Stimulated activated CD8-positive, alpha-beta memory T cell treated with anti-CD3 and anti-CD28 coated beads, Interleukin-15, amount 100 ng/mL, for 24 hours (primary cell): ENCODE measurements at regions not wholly inside any gene's neighbourhood (a gene's known extent, or its start where the extent isn't known, plus 50 kb on each side); places are given as distances from the start of the nearest gene placed in this dataset.

ENCODE experiments used
- DNase-seq: peaks from one replicate; pipeline ENCODE4 v3.0.0-alpha.2; 2020; ENCODE audit warnings: low read depth

DNA sequence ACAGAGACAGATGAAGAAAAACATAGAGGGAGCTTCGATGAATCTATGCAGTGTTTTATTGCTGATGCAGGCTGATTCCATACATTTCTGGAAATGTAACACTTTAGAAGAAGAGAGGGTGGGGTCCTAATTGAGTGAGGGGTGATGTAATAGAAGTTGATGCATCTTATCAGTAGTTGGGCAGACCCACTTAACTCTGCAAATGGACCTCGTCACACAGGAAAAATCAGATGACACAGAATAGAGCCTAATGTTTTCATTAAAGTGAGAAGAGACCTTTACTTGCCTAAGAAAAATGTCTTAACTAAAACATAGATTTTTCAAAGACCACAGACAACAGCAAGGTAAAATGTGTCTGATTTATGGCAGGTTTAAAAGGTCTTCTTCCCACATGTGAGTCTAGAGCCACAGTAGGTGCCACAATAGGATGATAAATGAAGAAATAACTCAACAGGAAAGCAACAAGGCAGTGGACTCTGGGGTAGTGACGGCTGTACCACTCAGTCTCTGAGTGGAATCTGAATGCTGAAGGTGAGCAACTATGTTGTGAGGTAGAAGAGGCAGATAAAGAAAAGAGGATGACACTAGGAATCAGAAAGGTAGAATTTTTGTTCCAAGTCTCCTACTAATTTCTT, 414.7 kb upstream of the PIK3C3 start:
- no peak for DNase-seq

DNA sequence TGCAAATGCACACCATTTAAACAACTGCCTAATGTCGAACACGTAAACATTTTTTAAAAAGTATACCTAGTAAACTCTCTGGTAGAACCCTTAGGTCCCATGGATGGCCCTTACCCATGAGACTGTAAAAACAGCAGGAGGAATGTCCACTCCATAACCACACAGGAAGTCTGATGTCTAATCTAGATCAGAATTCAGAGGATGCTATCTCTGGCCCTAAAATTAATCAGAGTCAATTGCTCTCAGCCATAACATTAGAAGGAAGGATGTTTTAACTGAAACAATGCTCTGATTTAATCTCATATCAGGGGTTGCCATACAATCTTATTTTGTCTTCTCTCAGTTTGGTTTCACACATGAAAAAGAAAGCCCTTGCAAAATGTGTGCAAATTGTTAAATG, 416.3 kb upstream of the PIK3C3 start:
- no peak for DNase-seq

DNA sequence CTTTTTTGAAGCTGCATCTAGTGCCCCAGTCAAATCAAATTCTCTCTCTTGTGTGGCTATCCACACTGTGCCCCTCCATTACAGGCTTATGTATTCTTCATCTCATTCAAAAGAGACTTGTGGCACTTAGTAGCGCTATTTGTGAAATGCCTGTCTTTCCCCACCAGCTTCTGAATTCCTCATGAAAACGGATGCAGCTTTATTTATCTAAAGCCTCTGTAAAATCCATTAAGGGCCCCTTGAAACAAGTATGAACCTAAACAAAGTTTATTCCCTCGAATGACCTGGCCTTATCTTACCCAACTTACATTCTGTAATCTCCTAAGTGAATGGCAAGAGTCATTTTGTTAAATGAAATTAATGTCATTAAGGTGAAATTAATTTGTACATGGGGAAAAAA, 417.4 kb upstream of the PIK3C3 start:
- DNase-seq = no peak

DNA sequence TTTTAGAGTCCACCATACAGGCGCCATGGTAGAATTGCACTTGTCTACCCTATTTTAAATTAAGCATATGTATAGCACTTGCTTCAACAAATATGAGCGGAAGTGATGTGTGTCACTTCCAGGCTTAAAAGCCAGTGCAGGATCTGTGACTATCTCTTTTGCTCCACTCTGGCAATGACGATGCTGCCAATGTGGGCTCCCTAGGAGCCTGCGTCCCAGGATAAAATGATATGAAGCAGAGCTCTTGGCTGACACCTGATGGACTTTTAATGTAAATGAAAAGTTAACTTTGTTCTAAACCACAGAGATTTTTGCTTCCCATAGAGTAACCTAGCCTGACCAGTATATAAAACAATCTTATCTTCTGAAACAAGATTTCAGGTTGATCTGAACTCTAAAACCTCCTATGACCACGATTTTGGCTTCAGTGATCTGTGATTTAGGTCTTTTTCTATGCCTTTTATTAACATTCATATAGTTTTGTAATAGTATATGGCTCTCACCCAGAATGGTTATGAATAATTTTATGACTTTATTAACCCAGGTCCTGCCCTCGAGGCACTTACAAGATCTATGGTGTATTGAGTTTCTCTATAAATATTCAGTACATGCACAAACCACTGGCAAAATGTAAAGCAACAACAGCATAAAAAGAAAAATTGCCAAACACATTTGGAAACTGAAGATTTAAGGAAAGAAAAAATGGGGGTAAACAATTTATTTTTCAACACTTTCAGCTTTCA, 422.5 kb upstream of the PIK3C3 start:
- no peak for DNase-seq

DNA sequence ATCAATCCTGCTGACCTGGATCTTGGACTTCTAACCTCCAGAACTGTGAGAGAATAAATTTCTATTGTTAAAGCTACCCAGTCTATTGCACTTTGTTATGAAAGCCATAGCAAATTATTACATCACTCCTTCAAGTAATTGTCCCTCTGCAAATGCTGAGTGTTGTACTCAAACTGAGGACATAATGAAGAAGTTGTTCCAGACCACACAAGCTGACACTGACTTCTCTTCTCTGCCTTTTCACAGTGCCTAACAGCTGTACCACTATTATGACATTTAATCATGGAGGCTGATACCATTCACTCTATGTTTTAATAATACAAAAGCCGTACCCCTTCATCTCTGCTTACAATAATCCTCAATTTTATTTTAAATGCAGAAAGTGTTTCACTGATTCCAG, 424.1 kb upstream of the PIK3C3 start:
- DNase-seq = no peak

DNA sequence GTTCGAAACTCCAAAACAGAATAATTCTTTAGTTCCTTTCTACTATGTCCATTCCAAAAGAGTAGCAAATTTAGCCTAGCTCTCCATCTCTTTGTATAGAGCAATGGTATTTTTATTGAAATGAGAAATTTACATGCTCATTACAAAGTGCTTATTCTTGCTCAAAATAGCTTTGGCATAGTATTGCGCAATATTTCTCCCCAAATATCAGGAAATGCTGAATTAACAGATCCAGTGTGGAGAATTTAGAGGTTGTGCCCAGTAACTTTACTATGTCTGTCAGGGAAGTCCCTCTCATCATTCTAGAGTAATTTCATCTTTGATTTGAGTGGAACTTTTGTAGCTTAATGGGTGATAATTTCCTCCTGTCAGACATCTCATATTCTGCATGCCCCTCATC, 425.9 kb upstream of the PIK3C3 start:
- DNase-seq = no peak

DNA sequence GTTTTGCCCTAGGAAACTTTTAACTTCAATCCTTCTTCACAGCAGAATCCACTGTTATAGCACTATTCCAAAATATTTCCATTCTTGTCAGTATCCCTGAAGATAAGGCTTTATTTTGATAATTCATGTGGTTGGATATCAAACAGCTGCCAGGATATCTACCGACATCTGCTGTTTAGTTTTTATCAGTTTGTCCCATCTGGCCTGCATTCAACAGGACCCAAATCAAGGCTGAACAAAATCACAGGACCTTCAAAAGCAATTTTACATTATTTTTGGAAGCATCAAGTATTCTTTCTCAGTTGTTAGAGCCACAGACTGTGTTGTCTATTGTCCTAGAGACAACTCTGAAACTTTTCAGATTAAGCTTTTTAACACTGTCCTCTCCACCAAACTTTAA, 429.0 kb upstream of the PIK3C3 start:
- no peak for DNase-seq

DNA sequence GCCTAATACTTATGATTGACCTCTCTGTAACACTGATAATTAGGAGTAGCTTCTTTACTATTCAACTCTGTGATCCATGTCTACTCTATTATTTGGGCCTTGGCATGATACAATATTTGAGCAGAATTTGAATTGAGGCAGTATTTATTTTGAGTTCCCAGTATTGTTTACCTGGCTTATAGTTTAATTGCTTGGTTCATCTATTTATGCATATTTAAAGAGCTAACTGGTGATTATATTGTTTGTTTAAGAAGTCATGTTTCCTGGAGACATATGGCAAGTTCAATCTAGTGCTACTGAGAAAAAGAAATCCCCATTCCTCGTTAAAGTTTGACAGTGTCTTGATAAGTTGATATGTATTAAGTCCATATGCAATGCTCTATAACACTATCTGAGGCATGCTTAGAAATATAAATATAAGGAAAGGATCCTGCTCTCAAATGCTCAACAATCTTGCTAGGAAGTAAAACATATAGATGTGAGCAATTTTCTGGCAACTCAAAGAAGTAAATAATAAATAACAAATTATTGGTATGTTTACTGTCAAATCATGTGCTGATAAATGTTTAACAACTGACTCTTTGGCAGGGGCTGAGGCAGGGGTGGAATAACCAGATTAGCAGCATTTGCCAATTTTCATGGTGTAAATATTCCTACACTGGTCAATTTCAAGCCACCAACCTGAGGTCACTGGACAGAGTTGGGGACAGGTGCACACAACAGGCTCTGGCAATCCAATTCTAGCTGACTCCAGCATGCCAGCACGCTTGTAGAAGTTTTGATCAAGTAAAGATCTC, 430.2 kb upstream of the PIK3C3 start:
- no peak for DNase-seq

DNA sequence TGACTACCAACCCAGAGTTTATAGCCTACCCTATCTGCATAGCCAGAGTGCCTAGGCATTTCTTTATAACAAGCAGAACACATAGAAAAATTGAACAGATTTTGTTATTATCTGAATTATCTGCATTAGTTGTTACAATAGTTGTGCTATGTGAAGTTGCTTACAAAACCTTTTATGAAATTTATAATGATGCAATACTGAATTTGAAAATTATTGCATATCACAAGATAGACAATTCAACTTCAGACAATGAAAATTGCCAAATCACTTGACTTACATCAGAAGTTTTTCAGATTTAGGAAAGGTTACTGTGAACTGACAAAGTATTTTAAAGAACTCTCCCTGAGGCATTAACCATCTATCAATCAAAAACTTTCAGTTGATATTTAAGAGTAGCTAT, 437.9 kb upstream of the PIK3C3 start:
- DNase-seq = no peak

DNA sequence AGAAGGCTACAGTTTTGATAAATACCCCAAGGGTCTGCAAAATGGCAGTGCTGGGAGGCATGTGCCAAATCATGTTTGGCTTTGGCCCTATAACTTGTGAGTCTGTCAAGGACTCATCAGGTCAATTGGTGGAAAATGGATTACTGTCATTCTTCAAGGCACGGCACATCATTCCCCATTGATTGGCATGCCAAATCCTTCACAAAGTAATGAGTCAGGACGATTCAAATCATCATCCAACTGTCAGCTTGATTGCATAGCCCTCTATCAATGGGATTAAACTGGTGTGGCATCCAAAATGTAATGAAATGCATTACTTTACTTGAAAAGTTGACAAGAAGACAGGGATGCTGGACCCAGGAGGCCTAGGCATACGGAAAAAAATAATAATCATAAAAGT, 441.6 kb upstream of the PIK3C3 start:
- DNase-seq = no peak

DNA sequence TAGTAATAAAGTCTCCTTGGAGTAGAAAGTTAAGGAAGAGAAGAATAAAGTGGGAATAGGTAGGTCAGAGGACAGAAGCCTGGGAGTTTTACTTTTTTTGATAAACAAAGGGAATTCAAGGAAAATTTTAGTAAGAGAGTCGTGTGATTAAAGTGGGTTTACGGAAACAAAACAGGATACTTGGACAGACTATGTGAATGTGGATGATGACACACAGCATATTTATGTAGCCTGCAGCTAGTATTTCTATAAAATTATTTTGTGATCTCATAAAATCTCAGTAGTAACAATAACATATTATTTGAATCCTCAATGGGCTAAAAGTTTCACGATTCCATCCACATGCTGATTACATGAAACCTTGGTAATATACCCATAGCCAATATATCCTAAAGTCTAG, 450.7 kb upstream of the PIK3C3 start:
- DNase-seq = no peak

DNA sequence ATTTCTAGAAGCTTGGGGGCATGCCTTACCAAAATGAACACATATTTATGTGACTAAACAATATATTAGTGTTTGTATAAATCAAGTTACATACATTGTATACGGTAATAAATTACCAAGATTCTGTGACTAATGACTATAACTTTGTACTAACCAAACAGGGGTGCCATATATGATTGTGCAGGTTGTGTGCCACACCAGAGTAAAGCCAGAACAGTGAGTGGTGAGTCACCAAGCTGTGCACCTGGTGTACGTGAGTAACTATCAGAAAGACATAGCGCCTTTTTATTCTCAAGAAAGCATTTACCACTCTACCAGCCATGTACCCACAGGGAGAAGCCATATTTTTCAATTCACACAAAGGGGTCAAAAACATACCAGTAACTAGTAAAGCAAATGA, 453.2 kb upstream of the PIK3C3 start:
- no peak for DNase-seq

DNA sequence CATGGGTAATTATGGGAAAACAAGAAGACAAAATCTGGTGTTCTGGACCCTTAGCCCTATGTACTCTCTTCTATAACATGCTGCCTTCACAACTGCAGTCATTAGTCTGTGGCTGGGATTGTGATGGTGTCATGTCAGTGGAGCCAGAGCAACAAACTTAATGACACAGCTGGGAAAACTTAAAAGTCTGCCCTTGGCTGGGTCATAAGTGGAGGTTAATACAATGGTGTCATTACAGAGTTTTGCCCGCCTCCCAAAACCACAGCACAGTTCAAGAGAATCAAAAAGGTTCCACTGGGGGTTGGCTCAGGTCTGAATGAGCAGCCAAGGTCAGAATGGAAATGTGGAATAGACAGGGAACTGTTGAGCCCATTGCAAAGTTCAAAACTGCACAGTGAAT, 455.7 kb upstream of the PIK3C3 start:
- DNase-seq = no peak

DNA sequence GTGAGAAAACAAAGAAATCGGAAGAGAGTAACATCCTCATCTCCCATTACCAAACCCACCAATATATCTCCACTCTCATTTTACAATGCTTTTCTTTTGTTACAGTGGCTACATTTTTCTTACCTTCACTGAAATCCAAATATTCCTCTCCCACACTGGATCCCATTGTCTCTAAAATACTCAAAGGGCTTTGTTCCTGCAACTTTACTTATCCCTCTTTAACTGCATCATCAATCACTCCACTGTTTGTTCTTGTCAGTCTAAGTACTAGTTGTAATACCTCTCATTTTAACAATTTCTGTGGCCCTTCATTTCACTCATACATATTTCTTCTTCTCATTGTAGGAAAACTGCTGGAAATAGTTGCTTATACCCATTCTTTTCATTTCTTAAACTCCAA, 464.2 kb upstream of the PIK3C3 start:
- no peak for DNase-seq

DNA sequence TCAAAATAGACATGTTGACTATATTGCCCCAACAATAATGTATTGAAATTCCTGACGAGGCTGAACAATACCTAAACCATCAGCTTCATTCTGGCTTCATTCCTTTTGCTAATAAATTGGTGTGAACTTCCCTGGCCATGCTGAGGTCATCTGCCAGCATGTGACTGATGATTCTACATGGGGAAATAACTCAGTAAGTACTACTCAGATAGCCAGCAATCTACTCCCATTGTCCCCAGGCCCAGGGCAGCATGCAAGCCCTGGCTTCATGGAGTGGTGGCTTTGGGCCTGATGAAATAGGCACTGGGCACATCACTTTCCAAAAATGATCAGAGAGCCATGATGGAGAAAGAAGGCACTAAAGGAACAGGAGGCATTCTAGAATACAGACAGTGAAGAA, 468.5 kb upstream of the PIK3C3 start:
- no peak for DNase-seq

DNA sequence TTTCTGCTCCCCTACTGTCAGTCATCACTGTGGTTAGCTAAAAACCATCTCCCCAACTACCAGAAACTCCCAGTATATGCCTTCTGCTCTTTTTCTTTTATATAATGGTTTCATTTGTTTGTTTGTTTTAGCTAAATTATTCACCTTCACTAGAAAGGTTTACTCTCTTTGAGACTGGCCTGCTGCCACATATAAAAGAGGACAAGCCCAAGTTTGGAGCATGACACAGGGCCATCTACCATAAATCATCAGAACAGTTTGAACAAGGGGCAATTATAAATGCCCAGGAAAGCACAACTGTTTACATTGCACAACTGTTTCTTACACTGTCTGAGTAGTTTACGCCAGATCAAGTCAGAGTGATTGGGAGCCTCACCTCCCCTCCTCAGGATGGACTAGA, 471.0 kb upstream of the PIK3C3 start:
- DNase-seq = no peak

DNA sequence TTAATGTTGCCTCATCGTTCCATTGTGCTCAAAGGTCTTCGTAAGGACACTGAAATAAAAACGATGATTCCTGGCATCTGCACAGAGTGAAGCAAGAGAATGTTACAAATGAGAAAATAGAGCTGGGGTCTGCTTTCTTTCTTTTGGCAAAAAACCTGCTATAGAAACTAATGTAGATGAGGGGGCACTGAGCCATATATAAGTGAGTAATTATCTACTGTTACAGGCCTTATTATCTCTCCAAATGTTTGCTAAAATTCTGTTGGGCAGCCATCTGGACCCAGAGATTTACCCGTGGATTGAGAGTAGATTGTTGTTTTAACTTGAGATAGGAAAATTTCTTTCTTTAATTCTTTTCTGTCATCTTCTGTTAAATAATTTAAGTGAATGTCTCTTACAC, 472.5 kb upstream of the PIK3C3 start:
- DNase-seq = no peak

DNA sequence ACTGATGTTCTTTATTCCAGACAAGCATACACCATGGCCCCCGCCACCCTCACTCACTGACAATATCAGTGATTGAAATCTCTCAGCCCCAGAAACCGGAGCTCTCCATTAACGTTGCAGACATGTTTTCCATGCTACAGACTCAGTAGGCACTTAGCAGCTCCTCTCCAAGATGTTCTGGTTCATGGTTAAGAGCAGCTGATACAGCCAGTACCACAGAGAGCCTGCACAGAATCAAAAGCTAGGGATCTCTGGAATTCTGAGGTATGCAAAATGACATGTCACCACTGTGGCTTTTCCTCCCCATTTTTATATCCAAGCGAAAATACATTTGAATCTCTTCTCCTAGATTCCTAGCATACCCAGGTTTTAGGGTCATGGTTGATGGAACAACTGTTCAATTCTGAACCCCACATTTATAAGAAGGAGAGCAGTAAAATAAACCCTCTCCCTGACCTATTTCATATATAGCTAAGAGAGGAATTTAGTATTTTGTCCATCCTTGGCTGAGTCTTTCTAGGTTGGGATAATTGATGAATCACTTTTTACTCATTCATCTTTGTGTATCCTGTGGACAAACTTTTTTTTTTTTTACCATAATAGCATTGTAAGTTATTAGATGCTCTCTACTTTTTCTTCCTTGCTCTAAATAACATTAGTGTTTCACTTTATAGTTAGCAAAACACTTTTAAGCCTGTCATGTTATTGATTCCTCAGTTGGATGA, 488.4 kb upstream of the PIK3C3 start:
- DNase-seq = no peak

DNA sequence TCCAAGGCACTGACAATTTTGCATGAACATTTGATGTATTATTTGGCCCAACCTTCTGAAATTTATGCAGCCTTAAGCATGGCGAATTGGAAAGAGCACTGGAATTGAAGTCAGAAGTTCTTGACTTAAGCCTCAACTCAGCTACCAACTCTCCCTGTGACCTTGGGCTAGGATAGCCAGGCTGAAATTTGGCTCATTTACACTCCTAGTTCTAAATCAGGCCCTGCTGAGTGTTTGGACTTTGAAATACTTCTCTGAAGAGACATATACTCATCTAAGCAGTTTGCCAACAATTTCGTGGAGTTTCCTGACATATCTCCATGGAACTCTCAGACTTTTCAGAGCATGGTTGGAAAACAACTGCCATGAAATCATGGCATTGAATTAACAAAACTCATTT, 489.6 kb upstream of the PIK3C3 start:
- no peak for DNase-seq

DNA sequence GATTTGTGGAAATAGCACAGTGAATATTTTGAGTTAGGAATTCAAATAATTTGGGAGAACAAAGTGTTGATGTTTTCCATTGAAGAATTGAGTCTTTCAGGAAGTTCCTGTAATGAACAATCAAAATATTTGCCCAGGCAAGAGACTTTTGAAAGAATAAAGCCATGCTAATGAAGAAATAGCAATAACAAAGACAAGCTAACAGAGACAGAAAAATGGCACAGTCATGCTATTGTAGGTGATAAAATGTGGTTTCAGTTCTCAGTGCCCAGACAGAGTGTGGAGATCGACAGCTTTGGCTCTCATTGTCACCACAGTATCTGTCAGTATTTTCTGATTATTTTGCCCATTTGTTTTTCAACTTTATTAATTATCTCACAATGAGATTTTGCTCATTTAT, 490.8 kb upstream of the PIK3C3 start:
- no peak for DNase-seq

DNA sequence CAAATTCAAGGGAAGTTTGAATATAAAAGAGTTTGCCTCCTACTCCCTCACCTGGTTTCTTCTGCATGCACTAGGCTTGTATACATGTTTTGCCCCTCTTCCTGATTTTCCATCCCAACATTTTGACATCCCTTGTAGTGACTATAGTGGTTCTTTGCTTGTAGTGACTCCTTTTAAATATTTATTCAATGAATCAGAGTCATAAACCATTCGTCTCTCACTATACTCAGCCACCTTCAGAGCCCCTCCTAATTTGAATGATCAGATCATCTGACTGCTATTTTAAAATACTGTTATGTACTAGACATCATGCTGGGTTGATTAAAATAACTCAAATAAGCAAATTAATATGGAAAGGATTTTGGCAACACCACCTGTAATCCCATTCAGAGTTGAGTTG, 492.1 kb upstream of the PIK3C3 start:
- DNase-seq = no peak

DNA sequence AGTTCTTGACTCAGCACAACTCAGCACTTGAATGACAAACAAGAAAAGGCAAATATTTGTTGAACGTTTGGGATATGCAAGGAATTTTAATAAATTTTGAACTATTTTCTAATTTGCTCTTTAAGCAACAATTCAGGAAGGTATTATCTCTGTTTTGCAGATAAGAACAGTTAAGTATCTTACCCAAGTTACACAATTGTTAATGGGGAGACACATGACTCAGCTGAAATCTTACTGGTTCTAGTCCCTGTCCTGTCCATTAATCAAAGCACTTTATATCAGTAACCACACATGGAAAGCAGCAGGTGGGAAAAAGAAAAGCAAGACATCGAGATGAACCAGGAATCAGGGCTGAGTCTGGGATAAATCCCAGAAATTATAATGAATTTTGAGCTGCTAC, 493.9 kb upstream of the PIK3C3 start:
- DNase-seq = no peak

DNA sequence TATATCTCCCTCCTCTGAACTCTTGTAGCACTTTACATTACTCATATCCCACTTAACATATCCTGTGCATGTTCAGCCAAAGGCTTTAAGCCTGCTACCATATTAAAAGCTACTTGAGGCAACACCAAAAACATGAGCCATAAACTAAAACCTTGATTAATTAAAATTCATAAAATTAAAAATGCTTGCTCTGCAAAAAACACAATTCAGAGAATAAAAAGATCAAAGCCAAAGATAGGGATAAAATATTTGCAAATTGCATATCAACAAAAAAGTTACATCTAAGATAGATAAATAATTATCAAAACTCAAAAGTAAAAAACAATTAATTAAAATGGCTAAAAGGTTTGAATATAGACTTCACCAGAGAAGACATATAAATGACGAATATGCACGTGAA, 495.4 kb upstream of the PIK3C3 start:
- no peak for DNase-seq
